BJ (cell line): ENCODE measurements at regions not wholly inside any gene's neighbourhood (a gene's known extent, or its start where the extent isn't known, plus 50 kb on each side); places are given as distances from the start of the nearest gene placed in this dataset.

Source experiments
- CTCF ChIA-PET: fragments of 350-600 bp; formaldehyde crosslinking; extraction: SDS; loops from one replicate; lab custom pipeline; 2021; ENCODE audit warnings: antibody characterized with exemption, inconsistent platforms; lab: Yijun Ruan, JAX
- POLR2A ChIA-PET: fragments of 300-600 bp; sonication (Branson Sonifier 250); formaldehyde crosslinking; extraction: SDS; loops from one replicate; lab custom pipeline; 2021; ENCODE audit warnings: antibody characterized with exemption; lab: Charles Lee
- DNase-seq: peaks from one replicate; pipeline ENCODE4 v3.0.0-alpha.2; 2011; ENCODE audit warnings: low read depth
- H3K27me3 ChIP-seq: 2 replicates; pipeline ENCODE4 v1.6.0; 2011; ENCODE audit warnings: low read length; ENCODE audit not compliant: control insufficient read depth, insufficient read depth
- H3K36me3 ChIP-seq: 2 replicates; pipeline ENCODE4 v1.5.1; 2011; ENCODE audit warnings: low read length; ENCODE audit not compliant: control insufficient read depth, insufficient read depth
- H3K4me3 ChIP-seq: 2 replicates; pipeline ENCODE4 v1.5.1; 2011; ENCODE audit warnings: low read depth, mild to moderate bottlenecking, control low read depth, low read length
- CTCF ChIP-seq: IDR thresholded peaks from 2 replicates; pipeline ENCODE4 v1.5.1; 2011; ENCODE audit warnings: low read depth, mild to moderate bottlenecking, control low read depth, inconsistent platforms, low read length, moderate library complexity; ENCODE audit not compliant: insufficient read depth

DNA sequence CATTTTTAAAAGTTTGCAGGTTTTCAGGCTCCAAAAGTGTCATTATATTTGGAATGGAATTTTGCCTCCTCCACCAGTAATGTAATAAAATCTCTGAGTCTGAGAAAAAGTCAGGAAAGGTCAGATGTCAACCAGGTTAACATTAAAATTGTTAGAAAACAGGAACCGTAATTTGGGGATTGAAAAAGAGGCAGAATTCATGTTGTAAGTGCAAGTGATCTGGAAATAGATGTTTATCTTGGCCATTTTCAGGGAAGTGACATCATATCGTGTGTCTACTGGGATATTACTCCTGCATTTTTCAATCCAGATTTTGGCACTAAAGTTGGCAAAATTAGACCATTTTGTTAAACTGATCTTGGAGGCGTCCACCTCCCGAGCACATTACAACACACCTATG, 428.5 kb upstream of the MGMT start:
- TF ChIP-seq CTCF = no peak
- POLR2A ChIA-PET = no interaction called here
- H3K36me3 ChIP-seq = no peaks in the 10 kb centered on the region
- CTCF ChIA-PET = no interaction called here
- H3K27me3 ChIP-seq = no peaks in the 10 kb centered on the region
- H3K4me3 ChIP-seq = no peak overlapping the region
- DNase-seq = no peak

DNA sequence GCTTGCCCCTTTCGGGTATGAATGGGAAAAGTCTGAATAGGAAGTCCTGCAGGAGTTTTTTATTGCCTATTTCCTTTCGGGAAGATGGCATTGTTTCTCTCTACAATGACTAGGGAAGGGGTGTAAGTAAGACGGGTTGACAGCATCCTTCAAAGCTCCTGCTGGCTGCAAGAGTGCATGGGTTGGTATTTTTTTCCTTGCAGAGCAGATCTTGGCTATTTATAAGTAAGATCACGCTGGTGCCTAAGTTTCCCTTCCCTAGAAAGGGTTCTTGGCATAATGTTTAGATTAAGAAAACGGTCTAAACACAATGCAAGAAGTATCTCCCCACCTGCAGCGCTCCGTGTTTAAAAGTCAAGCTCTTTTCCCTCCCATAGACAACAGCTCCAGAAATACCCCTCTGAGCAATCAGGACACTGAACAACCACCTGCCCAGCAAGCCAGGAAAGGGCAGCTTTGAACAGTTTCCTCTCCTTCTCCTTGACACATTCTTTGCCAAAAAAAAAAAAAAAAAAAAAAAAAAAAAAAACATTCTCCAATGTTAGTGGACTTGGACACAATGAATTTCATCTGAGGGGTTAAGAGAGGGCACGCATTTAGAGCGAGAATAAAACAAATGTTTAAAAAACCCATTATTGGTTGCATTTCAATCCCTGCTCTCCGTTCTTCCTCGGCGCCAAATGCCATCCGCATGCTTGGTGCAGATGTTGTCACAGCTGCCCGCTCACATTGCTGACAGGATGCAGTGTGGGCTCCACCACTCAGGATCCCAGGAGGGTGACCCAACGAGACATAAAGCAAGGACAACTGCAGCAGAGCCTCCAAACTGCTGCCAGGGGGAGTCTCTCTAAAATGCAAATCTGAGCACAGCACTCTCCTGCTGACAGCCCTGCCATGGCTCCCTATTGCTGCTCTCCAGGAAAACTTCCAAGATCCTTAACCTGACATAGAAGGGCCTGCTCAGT, 427.4 kb upstream of the MGMT start:
- CTCF ChIA-PET = no interaction called here
- H3K27me3 ChIP-seq = no peaks in the 10 kb centered on the region
- POLR2A ChIA-PET = no interaction called here

GRCh38 chr10:129040377-129040776, 426.7 kb upstream of the MGMT start:
- TF ChIP-seq CTCF = no peak
- Histone ChIP-seq H3K27me3 (no peaks in the 10 kb centered on the region), H3K36me3 (no peaks in the 10 kb centered on the region), H3K4me3 (no peak overlapping the region)
- no peak for DNase-seq
- ChIA-PET POLR2A (no interaction called here), CTCF (no interaction called here)

More for the DNA sequence above, 427.4 kb upstream of the MGMT start:
- Histone ChIP-seq H3K4me3 (no peak overlapping the region), H3K36me3 (no peaks in the 10 kb centered on the region)
- DNase-seq = no peak
- no peak for TF ChIP-seq CTCF

DNA sequence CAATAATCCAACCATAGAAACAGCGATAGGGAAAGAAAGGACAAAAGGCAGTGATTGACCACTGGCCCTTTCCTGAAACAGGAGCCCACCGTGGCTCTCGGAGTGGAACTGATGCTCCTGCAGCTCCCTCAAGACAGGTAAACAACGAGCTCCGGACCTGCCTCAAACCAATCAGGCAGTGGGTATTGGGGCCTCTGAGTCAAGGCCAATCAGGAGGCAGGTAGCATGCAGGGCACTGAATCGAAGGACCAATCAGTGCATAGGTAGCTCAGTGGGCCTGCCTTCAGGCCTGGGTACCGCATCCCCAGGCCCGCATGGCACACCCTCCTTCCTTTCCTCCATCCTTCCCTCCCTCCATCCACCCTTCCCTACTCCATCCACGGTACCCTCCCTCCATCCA, 425.1 kb upstream of the MGMT start:
- CTCF ChIA-PET = no interaction called here
- POLR2A ChIA-PET = no interaction called here
- DNase-seq = no peak
- H3K36me3 ChIP-seq = no peaks in the 10 kb centered on the region
- no peak for TF ChIP-seq CTCF
- H3K4me3 ChIP-seq = no peak overlapping the region
- no peaks in the 10 kb centered on the region for H3K27me3 ChIP-seq

DNA sequence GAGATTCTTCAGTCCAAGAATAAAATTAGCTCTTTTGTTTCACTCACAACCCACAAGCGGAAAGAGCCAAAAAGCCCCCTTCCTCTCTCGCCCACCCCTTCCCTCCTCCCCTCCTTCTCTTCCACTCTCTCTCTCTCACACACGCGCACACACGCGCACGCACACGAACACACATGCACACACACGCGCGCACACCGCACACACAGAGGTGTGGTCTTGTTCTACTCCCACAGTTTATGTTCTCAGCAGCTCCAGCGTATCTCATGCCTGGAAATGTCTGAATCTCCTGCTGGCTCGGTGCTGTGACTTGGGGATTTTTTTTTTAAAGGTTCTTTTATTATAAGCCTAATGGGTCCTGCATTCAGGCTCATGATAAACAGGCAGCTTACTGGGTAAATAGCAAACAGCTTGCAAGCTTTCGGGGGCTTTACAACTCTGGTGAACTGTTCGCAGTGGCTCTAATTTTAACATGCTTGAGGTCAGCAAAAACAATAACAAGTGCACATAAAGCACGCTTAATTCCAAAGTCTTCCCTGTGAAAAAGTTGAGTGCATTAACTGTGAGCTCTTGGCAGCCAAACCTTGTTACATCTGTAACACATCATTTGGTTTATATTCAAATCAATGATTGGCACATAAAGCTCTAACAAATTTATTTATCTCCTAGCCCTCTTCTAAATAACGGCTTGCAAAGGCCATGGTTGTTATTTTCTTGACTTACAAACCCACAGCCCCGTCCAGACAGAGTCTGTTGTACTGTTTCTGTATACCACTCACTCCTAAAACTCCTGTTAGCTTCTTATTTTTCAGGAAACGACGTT, 424.1 kb upstream of the MGMT start:
- H3K36me3 ChIP-seq = no peaks in the 10 kb centered on the region
- CTCF ChIA-PET = interaction anchor here (0.9 kb wide), 1 partner anchor 9 kb away, joined by 3 read pairs; no protein-coding TSS in a partner anchor
- TF ChIP-seq CTCF = no peak
- no peaks in the 10 kb centered on the region for H3K27me3 ChIP-seq
- POLR2A ChIA-PET = no interaction called here
- no peak overlapping the region for H3K4me3 ChIP-seq
- DNase-seq = no peak
